Heart right ventricle (tissue), 16 donors: ENCODE measurements at regions not wholly inside any gene's neighbourhood (a gene's known extent, or its start where the extent isn't known, plus 50 kb on each side); places are given as distances from the start of the nearest gene placed in this dataset.
A peak's percentile ranks its signal among the peaks of the same experiment; 100 is the strongest.

Source experiments
- ATAC-seq, 8 donors: fragments of 200-7000 bp; cut with Tn5 transposase; one replicate each; pipeline ENCODE4 v1.9.1; 2020; ENCODE audit warnings: mild to moderate bottlenecking in 8 of 8, moderate library complexity in 8 of 8, moderate number of reproducible peaks in 1 of 8
- DNase-seq, 2 donors: peaks; one replicate each; pipeline ENCODE4 v3.0.0-alpha.2; 2020
- H3K27ac ChIP-seq, 10 donors: fragments of 200-600 bp; sonication (generic) in 2 of 10; one replicate each; pipeline versions ENCODE4 v1.5.0 to v1.8.0; 2020 to 2022; ENCODE audit warnings: mild to moderate bottlenecking in 3 of 10
- H3K27me3 ChIP-seq, 7 donors: fragments of 200-600 bp; one replicate each; pipeline ENCODE4 v1.8.0; 2021 to 2022; ENCODE audit warnings: mild to moderate bottlenecking in 2 of 7
- H3K36me3 ChIP-seq, 9 donors: fragments of 200-600 bp; sonication (generic) in 1 of 9; one replicate each; pipeline versions ENCODE4 v1.5.0 to v1.8.0; 2020 to 2022; ENCODE audit warnings: mild to moderate bottlenecking in 2 of 9
- H3K4me1 ChIP-seq, 9 donors: fragments of 200-600 bp; sonication (generic) in 1 of 9; one replicate each; pipeline versions ENCODE4 v1.5.0 to v1.8.0; 2020 to 2022; ENCODE audit warnings: mild to moderate bottlenecking in 4 of 9
- H3K4me3 ChIP-seq, 10 donors: fragments of 200-600 bp; sonication (generic) in 2 of 10; one replicate each; pipeline versions ENCODE4 v1.5.0 to v1.8.0; 2020 to 2022; ENCODE audit warnings: mild to moderate bottlenecking in 7 of 10, moderate library complexity in 2 of 10
- H3K9me3 ChIP-seq, 11 donors: fragments of 200-600 bp in 10 of 11; sonication (generic) in 2 of 11; one replicate each; pipeline versions ENCODE4 v1.5.0 to v1.8.0; 2013 to 2022; ENCODE audit warnings: mild to moderate bottlenecking in 2 of 11, control low read depth in 1 of 11, moderate library complexity in 1 of 11
- CTCF ChIP-seq, 9 donors: fragments of 200-600 bp; sonication (generic) in 2 of 9; IDR thresholded peaks; one replicate each; pipeline versions ENCODE4 v1.5.0 to v1.8.0; 2021 to 2022; ENCODE audit warnings: antibody characterized with exemption in 9 of 9, mild to moderate bottlenecking in 5 of 9, moderate library complexity in 1 of 9
- WGBS, 2 donors: extraction: QIAGEN DNeasy Blood & Tissue Kit; methylation state at CpG; one replicate each; pipeline ENCODE4 v1.1.7; 2013; ENCODE audit warnings: inconsistent platforms in 1 of 2; 5-methylcytosine and 5-hydroxymethylcytosine counted together
- intact Hi-C, 10 donors: fragments of 100-400 bp; cut with DNase I; formaldehyde crosslinking; loops; one replicate each; pipeline versions ENCODE4 v1.11.1 to v1.14.2; 2022
- donor health status: Arrhythmogenic right ventricular cardiomyopathy.
- donor health status: ischemic (EF 13 %, LVEDD 7.1; RV severe dilation, severe dysfunction).
- donor health status: healthy with polysubstance abuse.
- donor health status: DM: no; HTN: yes; CAD: no.
- donor health status: DM: no; HTN: no; CAD: no.
- donor health status: ischemic (EF 25% LVEDD 6.9; RV normal size, moderate dysfunction).
- donor health status: ischemic (EF 25% LVEDD 5.7; RV mildly dilated, moderate dysfunction).
- donor health status: healthy.
- donor health status: DM: yes; HTN: yes; CAD: no.
- donor health status: Ischemic cardiomyopathy.
- donor health status: ischemic (EF 35%, LVEDD 5.7; RV mildly dilated, moderate dysfunction).
- donor health status: nonischemic (EF 11% LVEDD 7.7; RV severe dilation, severe dysfunction).
- donor health status: DM: yes; HTN: yes; CAD: no.
- donor health status: PGD.
- donor health status: ischemic (EF 29% LVEDD 5.4; RV normal size, mild dysfunction).
- donor health status: nonischemic (EF 23%, LVEDD 6.1; RV moderate dilation, normal function).

- ATAC-seq (no peak), DNase-seq (no peak)
- WGBS, 2 donors, result 80 to 81% methylated on average over 10 of the region's 10 CpGs
- no peaks in the 10 kb centered on the region for H3K27me3 ChIP-seq
- no peak overlapping the region for H3K4me3 ChIP-seq
- no peaks in the 10 kb centered on the region for H3K4me1 ChIP-seq
- intact Hi-C loops, result no loop called here
- H3K36me3 ChIP-seq, result no peaks in the 10 kb centered on the region
- no peak for TF ChIP-seq CTCF (IDR thresholded peaks at IDR 0.05)
- H3K9me3 ChIP-seq, result no peaks in the 10 kb centered on the region
- no peak overlapping the region for H3K27ac ChIP-seq
Observed at GRCh38 chr10:10551596-10552301, 465.9 kb upstream of the CELF2 start.

GRCh38 chr10:10552948-10553347, 464.7 kb upstream of the CELF2 start:
- intact Hi-C loops, result no loop called here
- Histone ChIP-seq H3K27me3 (no peaks in the 10 kb centered on the region), H3K4me1 (no peaks in the 10 kb centered on the region), H3K36me3 (no peaks in the 10 kb centered on the region), H3K4me3 (no peak overlapping the region), H3K27ac (no peak overlapping the region), H3K9me3 (no peaks in the 10 kb centered on the region)
- TF ChIP-seq CTCF (IDR thresholded peaks at IDR 0.05), result no peak
- WGBS, 2 donors, result 87 to 89% methylated on average over 3 of the region's 3 CpGs
- DNase-seq (no peak), ATAC-seq (no peak)

- H3K9me3 ChIP-seq, result no peaks in the 10 kb centered on the region
- peak in 1 of 2 donors; percentile 8 for DNase-seq
- TF ChIP-seq CTCF (IDR thresholded peaks at IDR 0.05), result no peak
- no peaks in the 10 kb centered on the region for H3K27me3 ChIP-seq
- H3K4me1 ChIP-seq, result peaks cover 0 to 29% (median 0%) of the 10 kb centered on the region in 9 donors
- intact Hi-C loops, result no loop called here
- peak in 1 of 8 donors; percentile 59 for ATAC-seq
- H3K36me3 ChIP-seq, result no peaks in the 10 kb centered on the region
- 65 to 68% methylated on average over 10 of the region's 10 CpGs for WGBS, 2 donors
- no peak overlapping the region for H3K4me3 ChIP-seq
- no peak overlapping the region for H3K27ac ChIP-seq
Observed at GRCh38 chr10:10564081-10564794, 453.4 kb upstream of the CELF2 start.

- Histone ChIP-seq H3K4me3 (no peak overlapping the region), H3K4me1 (peaks cover 0 to 19% (median 4%) of the 10 kb centered on the region in 9 donors), H3K36me3 (no peaks in the 10 kb centered on the region), H3K27ac (no peak overlapping the region), H3K27me3 (no peaks in the 10 kb centered on the region), H3K9me3 (no peaks in the 10 kb centered on the region)
- no peak for DNase-seq
- 100% methylated on average over 1 of the region's 1 CpG for WGBS, 2 donors
- intact Hi-C loops, result no loop called here
- no peak for TF ChIP-seq CTCF (IDR thresholded peaks at IDR 0.05)
- no peak for ATAC-seq
Observed at GRCh38 chr10:10576937-10577336, 440.7 kb upstream of the CELF2 start.
